Esophagus squamous epithelium (tissue), 5 donors: ENCODE measurements at regions not wholly inside any gene's neighbourhood (a gene's known extent, or its start where the extent isn't known, plus 50 kb on each side); places are given as distances from the start of the nearest gene placed in this dataset.

Experiments
- DNase-seq: peaks from one replicate; lab custom pipeline; 2025; lab: John Stamatoyannopoulos, UW
- H3K27ac ChIP-seq, 4 donors: fragments of 200-600 bp; sonication (generic); one replicate each; pipeline ENCODE4 v1.5.1; 2016 to 2019; ENCODE audit warnings: mild to moderate bottlenecking in 1 of 4
- H3K27me3 ChIP-seq, 4 donors: fragments of 200-600 bp; sonication (generic); 1 replicate in 3 of 4; 2 replicates in 1 of 4; pipeline versions ENCODE4 v1.5.1 to v1.6.0; 2017 to 2021; ENCODE audit warnings: antibody characterized with exemption in 1 of 4
- H3K36me3 ChIP-seq, 3 donors: fragments of 200-600 bp; sonication (generic); one replicate each; pipeline ENCODE4 v1.5.1; 2016 to 2019
- H3K4me1 ChIP-seq, 3 donors: fragments of 200-600 bp; sonication (generic); one replicate each; pipeline ENCODE4 v1.5.1; 2017 to 2019
- H3K4me3 ChIP-seq, 4 donors: fragments of 200-600 bp; sonication (generic); 1 replicate in 3 of 4; 2 replicates in 1 of 4; pipeline ENCODE4 v1.5.1; 2016 to 2019; ENCODE audit warnings: mild to moderate bottlenecking in 2 of 4, moderate library complexity in 1 of 4
- H3K9me3 ChIP-seq, 3 donors: fragments of 200-600 bp; sonication (generic); one replicate each; pipeline ENCODE4 v1.5.1; 2016 to 2019
- CTCF ChIP-seq, 6 experiments: fragments of 450-650 bp in 4 of 6; fragments of 200-600 bp in 2 of 6; sonication (generic) in 2 of 6; IDR thresholded peaks; one replicate each; pipeline ENCODE4 v1.5.1; 2016 to 2019; ENCODE audit warnings: antibody characterized with exemption in 6 of 6, mild to moderate bottlenecking in 4 of 6, moderate library complexity in 4 of 6
- POLR2A ChIP-seq, 4 donors: fragments of 450-650 bp; IDR thresholded peaks; one replicate each; pipeline ENCODE4 v1.6.1; 2017; ENCODE audit warnings: antibody characterized with exemption in 4 of 4, mild to moderate bottlenecking in 4 of 4, moderate library complexity in 3 of 4
- WGBS, 2 donors: methylation state at CpG; one replicate each; pipeline ENCODE4 v1.1.5; 2018; 5-methylcytosine and 5-hydroxymethylcytosine counted together
- intact Hi-C: fragments of 100-400 bp; cut with DNase I; formaldehyde crosslinking; loops from one replicate; pipeline ENCODE4 v1.15.0; 2022
- donor health status: DM: yes; HTN: yes; CAD: no.

GRCh38 chr17:79191270-79191934 is 116.8 kb downstream of the ENGASE start:
- no peak overlapping the region for H3K4me3 ChIP-seq
- H3K36me3 ChIP-seq = no peaks in the 10 kb centered on the region
- no peaks in the 10 kb centered on the region for H3K9me3 ChIP-seq
- no peak overlapping the region for H3K27ac ChIP-seq
- no peak for DNase-seq
- intact Hi-C loops = no loop called here
- H3K4me1 ChIP-seq = no peaks in the 10 kb centered on the region
- peaks cover 0 to 88% (median 0%) of the 10 kb centered on the region in 4 donors for H3K27me3 ChIP-seq
- 45 to 49% methylated on average over 11 to 14 of the region's 21 CpGs for WGBS, 2 donors
- TF ChIP-seq POLR2A (IDR thresholded peaks at IDR 0.05) (no peak), CTCF (IDR thresholded peaks at IDR 0.05) (no peak)

DNA sequence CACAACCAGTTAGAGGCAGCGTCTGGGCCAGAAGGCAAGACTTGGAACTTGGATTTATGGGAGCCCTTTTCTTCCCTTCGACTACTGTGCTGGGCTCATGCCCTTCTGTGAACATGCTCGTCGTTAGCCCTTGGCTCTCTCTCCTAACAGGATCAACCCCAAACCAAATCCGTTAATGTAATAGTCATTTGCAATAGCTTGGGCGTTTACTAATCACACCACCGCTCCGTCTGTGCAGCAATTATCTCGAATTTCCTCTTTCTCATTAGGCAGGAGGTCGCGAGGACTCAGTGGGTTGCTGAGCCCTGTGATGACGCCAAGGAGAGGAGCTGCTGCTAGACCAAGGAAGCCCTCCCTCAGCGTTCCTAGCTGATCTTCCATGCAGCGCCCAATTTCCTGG is 114.7 kb downstream of the ENGASE start:
- no peak for DNase-seq
- Histone ChIP-seq H3K27ac (no peak overlapping the region), H3K36me3 (no peaks in the 10 kb centered on the region), H3K4me3 (no peak overlapping the region), H3K27me3 (peaks cover 0 to 98% (median 0%) of the 10 kb centered on the region in 4 donors), H3K4me1 (peaks cover 0 to 2% (median 0%) of the 10 kb centered on the region in 3 donors), H3K9me3 (no peaks in the 10 kb centered on the region)
- TF ChIP-seq POLR2A (IDR thresholded peaks at IDR 0.05) (no peak), CTCF (IDR thresholded peaks at IDR 0.05) (no peak)
- WGBS, 2 donors = 54 to 70% methylated on average over 9 to 11 of the region's 14 CpGs
- intact Hi-C loops = loop anchor here (5.0 kb wide), 1 partner anchor 203 kb away; no protein-coding TSS in a partner anchor

DNA sequence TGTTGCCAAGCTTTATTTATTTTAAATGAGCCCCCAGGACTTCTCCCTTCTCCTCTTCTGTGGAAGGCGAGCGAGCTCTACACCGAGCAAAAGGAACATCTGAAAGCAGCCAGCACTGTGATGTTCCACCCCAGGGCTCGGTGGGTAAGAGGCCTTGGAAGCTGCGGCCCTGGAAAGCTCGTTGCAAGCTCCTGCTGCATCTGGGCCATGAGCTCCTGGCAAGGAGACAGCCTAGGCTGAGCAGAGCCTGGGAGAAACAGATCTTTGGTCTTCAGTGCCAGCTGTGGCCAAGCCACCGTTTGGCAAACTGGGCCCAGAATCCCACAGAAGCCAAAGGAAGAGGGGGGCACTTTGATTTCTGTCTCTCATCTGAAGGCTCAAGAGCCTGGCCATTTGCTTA is 114.1 kb downstream of the ENGASE start:
- H3K27me3 ChIP-seq = peaks cover 2 to 98% (median 3%) of the 10 kb centered on the region in 4 donors
- H3K27ac ChIP-seq = no peak overlapping the region
- no peaks in the 10 kb centered on the region for H3K36me3 ChIP-seq
- no peak for DNase-seq
- 38 to 48% methylated on average over 4 of the region's 7 CpGs for WGBS, 2 donors
- peaks cover 0 to 8% (median under 1%) of the 10 kb centered on the region in 3 donors for H3K4me1 ChIP-seq
- no peak overlapping the region for H3K4me3 ChIP-seq
- TF ChIP-seq POLR2A (IDR thresholded peaks at IDR 0.05) = no peak
- TF ChIP-seq CTCF (IDR thresholded peaks at IDR 0.05) = no peak
- intact Hi-C loops = loop anchor here (5.0 kb wide), 1 partner anchor 204 kb away; no protein-coding TSS in a partner anchor
- no peaks in the 10 kb centered on the region for H3K9me3 ChIP-seq

DNA sequence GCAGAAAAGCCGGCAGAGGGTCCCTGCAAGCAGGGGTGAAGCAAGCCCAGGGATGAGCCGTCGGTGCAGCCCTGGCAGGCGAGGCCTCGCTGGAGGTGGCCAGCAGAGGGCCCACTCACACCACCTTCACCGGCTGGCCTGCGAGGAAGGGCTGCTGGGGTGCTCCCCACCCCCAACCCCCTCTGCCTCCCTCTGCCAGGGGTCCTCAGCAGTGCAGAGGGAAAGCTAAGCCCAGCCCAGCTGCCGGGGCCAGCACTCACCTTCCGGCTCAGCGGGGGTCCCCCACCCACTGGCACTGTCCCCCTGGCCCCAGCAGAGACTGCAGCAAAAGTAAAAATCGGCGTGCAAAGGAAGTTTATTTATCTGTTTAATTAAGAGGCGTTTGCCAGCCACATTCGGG is 113.4 kb downstream of the ENGASE start:
- whole genome bisulfite sequencing, 2 donors = 9 to 15% methylated on average over 4 to 6 of the region's 14 CpGs
- no peak for DNase-seq
- H3K27me3 ChIP-seq = peaks cover 3 to 100% (median 5%) of the 10 kb centered on the region in 4 donors
- TF ChIP-seq CTCF (IDR thresholded peaks at IDR 0.05) = peak in 5 of 6 experiments; percentile 42 to 67 (median 47)
- no peak for TF ChIP-seq POLR2A (IDR thresholded peaks at IDR 0.05)
- H3K4me1 ChIP-seq = peaks cover 0 to 14% (median 5%) of the 10 kb centered on the region in 3 donors
- no peaks in the 10 kb centered on the region for H3K36me3 ChIP-seq
- no peaks in the 10 kb centered on the region for H3K9me3 ChIP-seq
- intact Hi-C loops = loop anchor here (5.0 kb wide), 1 partner anchor 204 kb away; no protein-coding TSS in a partner anchor
- H3K27ac ChIP-seq = no peak overlapping the region
- no peak overlapping the region for H3K4me3 ChIP-seq

- WGBS, 2 donors = 56 to 60% methylated on average over 1 to 3 of the region's 12 CpGs
- H3K27me3 ChIP-seq = peaks cover 3 to 100% (median 7%) of the 10 kb centered on the region in 4 donors
- H3K9me3 ChIP-seq = no peaks in the 10 kb centered on the region
- TF ChIP-seq POLR2A (IDR thresholded peaks at IDR 0.05) (no peak), CTCF (IDR thresholded peaks at IDR 0.05) (no peak)
- H3K4me1 ChIP-seq = peaks cover 0 to 18% (median 5%) of the 10 kb centered on the region in 3 donors
- no peak overlapping the region for H3K27ac ChIP-seq
- H3K36me3 ChIP-seq = no peaks in the 10 kb centered on the region
- intact Hi-C loops = loop anchor here (5.0 kb wide), 1 partner anchor 205 kb away; no protein-coding TSS in a partner anchor
- no peak for DNase-seq
- no peak overlapping the region for H3K4me3 ChIP-seq
Observed at GRCh38 chr17:79187186-79187585, 112.6 kb downstream of the ENGASE start.
